Kidney (tissue), 13 donors: ENCODE measurements at regions not wholly inside any gene's neighbourhood (a gene's known extent, or its start where the extent isn't known, plus 50 kb on each side); places are given as distances from the start of the nearest gene placed in this dataset.

Experiments
- DNase-seq, 5 donors: peaks; one replicate each; pipeline ENCODE4 v3.0.0-alpha.2; 2013 to 2020
- FAIRE-seq: peaks from 2 replicates; lab custom pipeline; 2012; peaks lifted over from hg19 to GRCh38; lab: Jason Lieb, UNC
- H3K27ac ChIP-seq, 2 donors: one replicate each; pipeline ENCODE4 v1.7.0; 2013; ENCODE audit warnings: low read depth in 2 of 2, low read length in 2 of 2, inconsistent platforms in 1 of 2
- H3K27me3 ChIP-seq: one replicate; pipeline ENCODE4 v1.7.1; 2013; ENCODE audit warnings: low read length, inconsistent platforms; ENCODE audit not compliant: control insufficient read depth, insufficient read depth
- H3K36me3 ChIP-seq, 3 donors: one replicate each; pipeline versions ENCODE4 v1.7.0 to v1.7.1; 2013; ENCODE audit warnings: low read length in 3 of 3, control low read depth in 1 of 3, inconsistent platforms in 1 of 3; ENCODE audit not compliant: insufficient read depth in 3 of 3, control insufficient read depth in 2 of 3
- H3K4me1 ChIP-seq, 3 donors: one replicate each; pipeline versions ENCODE4 v1.7.0 to v1.7.1; 2013; ENCODE audit warnings: low read length in 3 of 3, inconsistent platforms in 1 of 3, low read depth in 1 of 3; ENCODE audit not compliant: control insufficient read depth in 2 of 3, insufficient read depth in 2 of 3
- H3K4me3 ChIP-seq, 3 donors: one replicate each; pipeline versions ENCODE4 v1.7.0 to v1.8.1; 2013; ENCODE audit warnings: low read length in 3 of 3, control low read depth in 1 of 3, inconsistent platforms in 1 of 3
- H3K9ac ChIP-seq, 3 donors: one replicate each; pipeline versions ENCODE4 v1.7.0 to v1.7.1; 2013; ENCODE audit warnings: low read length in 3 of 3, control low read depth in 1 of 3, inconsistent platforms in 1 of 3
- H3K9me3 ChIP-seq, 3 donors: one replicate each; pipeline versions ENCODE4 v1.7.0 to v1.7.1; 2013; ENCODE audit warnings: low read length in 3 of 3, control low read depth in 1 of 3, inconsistent platforms in 1 of 3; ENCODE audit not compliant: control insufficient read depth in 2 of 3, insufficient read depth in 1 of 3
- CTCF ChIP-seq: IDR thresholded peaks from 3 replicates; pipeline ENCODE4 v1.5.1; 2012; ENCODE audit warnings: mild to moderate bottlenecking, moderate library complexity, borderline replicate concordance; ENCODE audit not compliant: insufficient read depth; ENCODE audit errors: extremely low read depth
- intact Hi-C: fragments of 100-400 bp; cut with DNase I; formaldehyde crosslinking; loops from one replicate; pipeline ENCODE4 v1.11.1; 2022
- donor health status: control.
- donor health status: control.
- donor health status: control.
- donor health status: control.
- donor health status: control.
- donor health status: DM: yes; HTN: yes; CAD: no.
- donor health status: Normal renal cell carcinoma (clear cell type).

- no peak for TF ChIP-seq CTCF
- intact Hi-C loops, result no loop called here
These were observed 378.4 kb upstream of the RUNX1 start for GRCh38 chr21:35427320-35428000.

GRCh38 chr21:35426897-35427296 is 377.8 kb upstream of the RUNX1 start:
- H3K9me3 ChIP-seq, result peaks cover 0 to 6% (median 0%) of the 10 kb centered on the region in 3 donors
- H3K4me1 ChIP-seq, result no peaks in the 10 kb centered on the region
- no peak overlapping the region for H3K27ac ChIP-seq
- H3K36me3 ChIP-seq, result no peaks in the 10 kb centered on the region
- DNase-seq (no peak), FAIRE-seq (no peak)
- intact Hi-C loops, result no loop called here
- no peak overlapping the region for H3K4me3 ChIP-seq
- no peak overlapping the region for H3K9ac ChIP-seq
- peaks cover 4% of the 10 kb centered on the region for H3K27me3 ChIP-seq
- no peak for TF ChIP-seq CTCF

More at GRCh38 chr21:35427320-35428000, 378.4 kb upstream of the RUNX1 start:
- DNase-seq, result no peak
- no peak overlapping the region for H3K4me3 ChIP-seq
- H3K4me1 ChIP-seq, result no peaks in the 10 kb centered on the region
- peaks cover 0 to under 1% (median 0%) of the 10 kb centered on the region in 3 donors for H3K9me3 ChIP-seq
- no peaks in the 10 kb centered on the region for H3K36me3 ChIP-seq
- peaks cover 4% of the 10 kb centered on the region for H3K27me3 ChIP-seq
- FAIRE-seq, result no peak
- H3K9ac ChIP-seq, result no peak overlapping the region
- H3K27ac ChIP-seq, result no peak overlapping the region

GRCh38 chr21:35426469-35426868 is 377.4 kb upstream of the RUNX1 start:
- intact Hi-C loops, result no loop called here
- no peak for FAIRE-seq
- H3K4me1 ChIP-seq, result no peaks in the 10 kb centered on the region
- H3K9me3 ChIP-seq, result peaks cover 0 to 10% (median 0%) of the 10 kb centered on the region in 3 donors
- H3K36me3 ChIP-seq, result no peaks in the 10 kb centered on the region
- no peak overlapping the region for H3K9ac ChIP-seq
- H3K27ac ChIP-seq, result peak overlapping the region in 1 of 2 donors; percentile 16
- TF ChIP-seq CTCF, result no peak
- H3K27me3 ChIP-seq, result peaks cover 4% of the 10 kb centered on the region
- no peak overlapping the region for H3K4me3 ChIP-seq
- DNase-seq, result peak in 1 of 5 donors; percentile 4

GRCh38 chr21:35424122-35424521 is 375.0 kb upstream of the RUNX1 start:
- no peak for FAIRE-seq
- H3K27me3 ChIP-seq, result peaks cover 4% of the 10 kb centered on the region
- no peak for TF ChIP-seq CTCF

More at GRCh38 chr21:35424122-35424521, 375.0 kb upstream of the RUNX1 start:
- Histone ChIP-seq H3K4me3 (no peak overlapping the region), H3K27ac (no peak overlapping the region), H3K9me3 (peaks cover 0 to 12% (median 0%) of the 10 kb centered on the region in 3 donors), H3K36me3 (no peaks in the 10 kb centered on the region), H3K9ac (no peak overlapping the region), H3K4me1 (no peaks in the 10 kb centered on the region)
- intact Hi-C loops, result no loop called here
- no peak for DNase-seq
